Coronary artery (tissue), 2 donors: ENCODE measurements at regions not wholly inside any gene's neighbourhood (a gene's known extent, or its start where the extent isn't known, plus 50 kb on each side); places are given as distances from the start of the nearest gene placed in this dataset.

ENCODE experiments used
- DNase-seq: peaks from one replicate; pipeline ENCODE4 v3.0.0-alpha.2; 2017; ENCODE audit warnings: low spot score
- H3K27ac ChIP-seq, 2 donors: fragments of 200-600 bp; sonication (generic); one replicate each; pipeline ENCODE4 v1.5.1; 2016 to 2019
- H3K4me3 ChIP-seq: fragments of 200-600 bp; sonication (generic); 2 replicates; pipeline ENCODE4 v1.5.1; 2016; ENCODE audit warnings: mild to moderate bottlenecking, moderate library complexity
- TF ChIP-seq, protein P1 (sequence below): fragments of 200-600 bp; sonication (generic); IDR thresholded peaks from one replicate; pipeline ENCODE4 v1.5.1; 2019; ENCODE audit warnings: antibody characterized with exemption

- no peak for DNase-seq
- TF ChIP-seq, protein P1, sequence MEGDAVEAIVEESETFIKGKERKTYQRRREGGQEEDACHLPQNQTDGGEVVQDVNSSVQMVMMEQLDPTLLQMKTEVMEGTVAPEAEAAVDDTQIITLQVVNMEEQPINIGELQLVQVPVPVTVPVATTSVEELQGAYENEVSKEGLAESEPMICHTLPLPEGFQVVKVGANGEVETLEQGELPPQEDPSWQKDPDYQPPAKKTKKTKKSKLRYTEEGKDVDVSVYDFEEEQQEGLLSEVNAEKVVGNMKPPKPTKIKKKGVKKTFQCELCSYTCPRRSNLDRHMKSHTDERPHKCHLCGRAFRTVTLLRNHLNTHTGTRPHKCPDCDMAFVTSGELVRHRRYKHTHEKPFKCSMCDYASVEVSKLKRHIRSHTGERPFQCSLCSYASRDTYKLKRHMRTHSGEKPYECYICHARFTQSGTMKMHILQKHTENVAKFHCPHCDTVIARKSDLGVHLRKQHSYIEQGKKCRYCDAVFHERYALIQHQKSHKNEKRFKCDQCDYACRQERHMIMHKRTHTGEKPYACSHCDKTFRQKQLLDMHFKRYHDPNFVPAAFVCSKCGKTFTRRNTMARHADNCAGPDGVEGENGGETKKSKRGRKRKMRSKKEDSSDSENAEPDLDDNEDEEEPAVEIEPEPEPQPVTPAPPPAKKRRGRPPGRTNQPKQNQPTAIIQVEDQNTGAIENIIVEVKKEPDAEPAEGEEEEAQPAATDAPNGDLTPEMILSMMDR: no peak
- Histone ChIP-seq H3K4me3 (no peak overlapping the region), H3K27ac (peak overlapping the region in 1 of 2 donors; percentile 27)
Measured at GRCh38 chr2:174668075-174668474, 70.5 kb upstream of the WIPF1 start.

- Histone ChIP-seq H3K4me3 (no peak overlapping the region), H3K27ac (peak overlapping the region in 1 of 2 donors; percentile 27)
- no peak for DNase-seq
- TF ChIP-seq, protein P1: no peak
Measured at GRCh38 chr2:174667250-174667860, 69.8 kb upstream of the WIPF1 start.

DNA sequence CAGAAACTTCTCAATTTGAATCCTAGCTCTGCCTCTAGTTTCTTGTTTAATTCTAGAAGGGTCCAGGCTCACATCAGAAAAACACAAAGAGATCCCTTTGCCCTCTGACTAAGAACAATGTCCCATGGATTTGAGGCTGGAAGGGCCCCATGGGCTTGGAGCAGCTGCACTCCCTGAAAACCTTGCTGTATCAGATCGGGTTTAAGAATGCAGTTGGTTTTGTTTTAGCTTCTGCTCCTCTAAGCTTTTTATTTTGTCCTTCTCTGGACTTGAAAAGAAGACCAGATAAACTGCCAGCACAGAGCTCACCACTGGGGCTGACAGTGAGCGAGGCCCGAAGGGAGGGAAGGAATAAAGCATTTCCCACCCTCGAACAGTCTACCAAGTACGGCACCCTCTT is 69.2 kb upstream of the WIPF1 start:
- peak overlapping the region in 1 of 2 donors; percentile 27 for H3K27ac ChIP-seq
- TF ChIP-seq, protein P1: no peak
- DNase-seq: no peak
- no peak overlapping the region for H3K4me3 ChIP-seq

DNA sequence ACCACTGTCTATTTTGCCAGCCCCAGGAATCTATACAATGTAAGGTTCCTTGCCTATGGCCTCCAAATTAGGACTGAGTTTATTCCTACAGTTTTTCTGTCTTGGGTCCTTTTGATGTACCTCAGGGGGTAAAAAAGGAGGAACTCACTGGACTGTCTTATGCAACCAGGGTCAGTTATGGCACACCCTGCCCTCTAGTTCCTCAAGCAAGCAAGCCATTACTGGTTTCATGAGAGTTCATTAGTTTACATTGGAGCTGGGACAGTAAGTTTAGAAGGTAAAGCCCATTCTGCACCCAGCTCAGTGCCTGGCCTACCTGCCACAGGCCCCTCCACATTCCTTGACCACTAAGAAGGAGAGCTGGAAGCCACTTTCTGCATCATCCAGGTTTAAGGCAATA is 68.7 kb upstream of the WIPF1 start:
- H3K27ac ChIP-seq: peak overlapping the region in 1 of 2 donors; percentile 27
- DNase-seq: no peak
- TF ChIP-seq, protein P1: no peak
- H3K4me3 ChIP-seq: no peak overlapping the region

DNA sequence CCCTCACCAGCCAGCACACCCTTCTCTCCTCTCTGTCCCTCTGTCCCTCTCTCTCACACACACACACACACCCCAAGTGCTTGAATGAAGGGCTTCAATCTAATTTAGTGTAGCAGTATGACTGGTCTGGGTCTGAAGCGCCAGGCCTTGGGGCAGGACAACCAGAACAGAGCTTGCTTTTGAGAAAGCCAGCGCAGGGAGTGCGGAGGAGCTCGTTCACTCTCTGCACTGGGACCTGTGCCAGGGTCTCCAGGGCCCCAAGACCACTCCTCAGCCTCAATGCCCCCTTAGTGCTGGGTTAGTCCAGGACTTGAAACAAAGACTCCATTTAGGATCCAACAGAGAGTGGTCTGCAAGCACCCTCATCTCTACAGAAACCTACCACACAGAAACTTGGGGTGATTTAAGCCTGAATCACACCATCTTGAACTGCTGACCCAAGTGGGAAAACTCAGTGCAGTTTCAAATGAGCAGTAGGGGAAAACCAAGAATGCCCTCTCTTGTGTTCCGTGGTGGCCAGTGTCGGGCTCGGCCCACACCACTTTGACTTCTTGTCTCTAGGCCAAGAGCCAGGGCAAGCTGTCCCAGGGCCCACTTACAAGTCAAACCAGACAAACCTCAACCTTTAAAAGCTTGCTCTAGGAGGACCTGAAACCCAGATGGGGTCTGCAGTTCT is 66.6 kb upstream of the WIPF1 start:
- TF ChIP-seq, protein P1: no peak
- no peak for DNase-seq
- Histone ChIP-seq H3K4me3 (peak overlapping the region; percentile 3), H3K27ac (peak overlapping the region; percentile 61 to 89)

DNA sequence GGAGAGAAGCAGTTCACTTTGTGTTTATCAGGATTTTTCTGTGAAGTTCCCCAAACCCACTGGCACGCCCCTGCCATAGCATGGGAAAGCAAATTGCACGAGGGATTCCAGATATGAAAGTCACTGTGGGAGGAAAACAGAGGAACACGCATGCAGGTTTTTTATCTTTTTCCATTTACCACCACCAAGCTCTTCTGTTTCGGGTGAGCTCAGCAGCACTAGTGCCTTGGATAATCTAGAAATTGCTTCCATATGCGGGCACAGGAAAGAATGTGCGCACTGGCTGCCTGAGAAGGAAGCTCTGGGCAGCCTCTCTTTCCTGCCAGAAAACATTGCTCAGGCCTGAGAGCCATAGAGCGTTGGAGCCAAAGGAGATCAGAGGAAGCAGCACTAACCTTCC is 65.9 kb upstream of the WIPF1 start:
- peak overlapping the region; percentile 3 for H3K4me3 ChIP-seq
- H3K27ac ChIP-seq: peak overlapping the region; percentile 61 to 89
- DNase-seq: no peak
- TF ChIP-seq, protein P1: no peak

DNA sequence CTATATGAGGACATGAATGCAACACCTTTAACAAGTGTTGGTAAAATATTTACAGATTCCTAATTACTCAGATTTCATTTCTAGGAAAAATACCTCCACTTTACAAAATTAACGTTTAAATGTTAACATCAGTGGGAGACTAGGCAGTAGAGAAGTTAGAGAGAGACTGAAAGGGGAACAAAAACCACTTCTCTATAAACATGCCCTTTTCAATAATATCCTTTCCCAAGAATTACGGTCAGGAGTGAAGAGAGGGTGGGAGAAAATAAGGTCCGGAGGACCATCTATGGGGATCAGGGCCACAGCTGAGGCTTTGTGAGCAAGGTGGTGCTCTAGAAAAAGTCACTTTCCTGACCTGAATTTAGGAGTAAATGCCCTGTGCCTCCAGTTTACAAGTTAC is 65.3 kb upstream of the WIPF1 start:
- H3K27ac ChIP-seq: peak overlapping the region; percentile 61 to 89
- DNase-seq: no peak
- peak overlapping the region; percentile 9 for H3K4me3 ChIP-seq
- TF ChIP-seq, protein P1: no peak
